GM18858 (cell line): ENCODE measurements at regions not wholly inside any gene's neighbourhood (a gene's known extent, or its start where the extent isn't known, plus 50 kb on each side); places are given as distances from the start of the nearest gene placed in this dataset.
"Not testable (repeated sequence)": the region's sequence is repeated elsewhere in the genome, so short reads cannot be mapped to it uniquely, and the experiment has no call there.

ENCODE experiments used
- ATAC-seq: cut with Tn5 transposase; IDR thresholded peaks from one replicate; pipeline ENCODE4 v1.9.1; 2021; ENCODE audit not compliant: unreplicated experiment

GRCh38 chr2:138893746-138894145 is 113.6 kb upstream of the NXPH2 start:
- no peak for ATAC-seq

GRCh38 chr2:138881126-138881525 is 100.9 kb upstream of the NXPH2 start:
- ATAC-seq = no peak

- no peak for ATAC-seq
These were observed 99.7 kb upstream of the NXPH2 start for GRCh38 chr2:138879931-138880330.

- ATAC-seq = no peak
These were observed 97.2 kb upstream of the NXPH2 start for GRCh38 chr2:138877421-138877820.

- ATAC-seq = no peak
These were observed 94.1 kb upstream of the NXPH2 start for GRCh38 chr2:138874251-138874650.

- ATAC-seq = not testable (repeated sequence)
These were observed 91.9 kb upstream of the NXPH2 start for GRCh38 chr2:138872116-138872515.

GRCh38 chr2:138871312-138871711 is 91.1 kb upstream of the NXPH2 start:
- no peak for ATAC-seq

- ATAC-seq = no peak
These were observed 87.2 kb upstream of the NXPH2 start for GRCh38 chr2:138867341-138867740.

GRCh38 chr2:138866797-138867196 is 86.6 kb upstream of the NXPH2 start:
- no peak for ATAC-seq

GRCh38 chr2:138853761-138854160 is 73.6 kb upstream of the NXPH2 start:
- no peak for ATAC-seq

GRCh38 chr2:138853296-138853695 is 73.1 kb upstream of the NXPH2 start:
- no peak for ATAC-seq

GRCh38 chr2:138846216-138846821 is 66.1 kb upstream of the NXPH2 start:
- peak; percentile 94 for ATAC-seq

- no peak for ATAC-seq
These were observed 62.2 kb upstream of the NXPH2 start for GRCh38 chr2:138842341-138842740.

- ATAC-seq = no peak
These were observed 61.3 kb upstream of the NXPH2 start for GRCh38 chr2:138841459-138841858.

- ATAC-seq = no peak
These were observed 58.8 kb upstream of the NXPH2 start for GRCh38 chr2:138838851-138839620.

GRCh38 chr2:138831691-138832090 is 51.5 kb upstream of the NXPH2 start:
- no peak for ATAC-seq

- ATAC-seq = no peak
These were observed 51.0 kb upstream of the NXPH2 start for GRCh38 chr2:138831154-138831553.

- no peak for ATAC-seq
These were observed 50.4 kb upstream of the NXPH2 start for GRCh38 chr2:138830547-138830946.
